A549 (cell line): ENCODE measurements at regions not wholly inside any gene's neighbourhood (a gene's known extent, or its start where the extent isn't known, plus 50 kb on each side); places are given as distances from the start of the nearest gene placed in this dataset.

Source experiments
- CTCF ChIP-seq: fragments of >200 bp; sonication (Bioruptor Twin); formaldehyde crosslinking; IDR thresholded peaks from 3 replicates; pipeline ENCODE4 v1.5.1; 2016
- ESRRA ChIP-seq: fragments of 150-350 bp; IDR thresholded peaks from 2 replicates; pipeline ENCODE4 v1.6.1; 2014; ENCODE audit warnings: mild to moderate bottlenecking, low read length, borderline replicate concordance
- HOXA7 ChIP-seq: fragments of 250-450 bp; sonication (Bioruptor Pico); IDR thresholded peaks from 2 replicates; pipeline ENCODE4 v1.5.0; 2020; ENCODE audit warnings: mild to moderate bottlenecking, moderate library complexity
- JUNB ChIP-seq: fragments of >200 bp; sonication (Bioruptor Twin); formaldehyde crosslinking; IDR thresholded peaks from 2 replicates; pipeline ENCODE4 v1.6.1; 2016
- POLR2A ChIP-seq: IDR thresholded peaks from 2 replicates; pipeline ENCODE4 v1.6.1; 2012; ENCODE audit warnings: mild to moderate bottlenecking, low read length
- RAD21 ChIP-seq, 2 experiments: fragments of >200 bp in 1 of 2; sonication (Bioruptor Twin) in 1 of 2; formaldehyde crosslinking in 1 of 2; IDR thresholded peaks in 1 of 2; conservative IDR thresholded peaks in 1 of 2; 2 replicates in 1 of 2; 3 replicates in 1 of 2; pipeline ENCODE4 v1.6.1; 2012 to 2018; ENCODE audit warnings: inconsistent platforms in 1 of 2
- ZNF302 ChIP-seq: fragments of 250-450 bp; sonication (Bioruptor Pico); IDR thresholded peaks from 2 replicates; pipeline ENCODE4 v1.9.0; 2021; ENCODE audit warnings: inconsistent platforms, mild to moderate bottlenecking, moderate library complexity

- TF ChIP-seq CTCF: no peak
- TF ChIP-seq POLR2A: no peak
- TF ChIP-seq RAD21 (conservative IDR thresholded peaks at IDR 0.05 in 1 of 2, IDR thresholded peaks at IDR 0.05 in 1 of 2): no peak
- TF ChIP-seq ESRRA: no peak
- no peak for TF ChIP-seq ZNF302 (CRISPR knock-in tag)
- TF ChIP-seq HOXA7 (CRISPR knock-in tag): no peak
- TF ChIP-seq JUNB: no peak
Observed at GRCh38 chr6:86203044-86203443, 560.4 kb upstream of the SYNCRIP start.
